AG09319 (cell line): ENCODE measurements at regions not wholly inside any gene's neighbourhood (a gene's known extent, or its start where the extent isn't known, plus 50 kb on each side); places are given as distances from the start of the nearest gene placed in this dataset.
A peak's percentile ranks its signal among the peaks of the same experiment; 100 is the strongest.

Experiments
- DNase-seq: peaks from one replicate; pipeline ENCODE4 v3.0.0-alpha.2; 2010; ENCODE audit warnings: low read depth; ENCODE audit errors: extremely low read depth
- CTCF ChIP-seq: IDR thresholded peaks from 2 replicates; pipeline ENCODE4 v1.5.1; 2011; ENCODE audit warnings: low read depth, mild to moderate bottlenecking, inconsistent platforms, low read length, moderate library complexity

GRCh38 chr1:88053065-88053464, 631.0 kb upstream of the PKN2 start:
- no peak for TF ChIP-seq CTCF
- no peak for DNase-seq

GRCh38 chr1:88056881-88057280, 627.2 kb upstream of the PKN2 start:
- TF ChIP-seq CTCF = no peak
- DNase-seq = no peak

GRCh38 chr1:88058205-88058604, 625.9 kb upstream of the PKN2 start:
- no peak for TF ChIP-seq CTCF
- no peak for DNase-seq

GRCh38 chr1:88060112-88060673, 623.9 kb upstream of the PKN2 start:
- DNase-seq = no peak
- no peak for TF ChIP-seq CTCF

- TF ChIP-seq CTCF = no peak
- no peak for DNase-seq
Observed at GRCh38 chr1:88060750-88061491, 623.2 kb upstream of the PKN2 start.

GRCh38 chr1:88061492-88062177, 622.4 kb upstream of the PKN2 start:
- TF ChIP-seq CTCF = peak; percentile 70
- peak; percentile 10 for DNase-seq

GRCh38 chr1:88062650-88063153, 621.4 kb upstream of the PKN2 start:
- TF ChIP-seq CTCF = no peak
- no peak for DNase-seq
